NAMALWA (cell line): ENCODE measurements at regions not wholly inside any gene's neighbourhood (a gene's known extent, or its start where the extent isn't known, plus 50 kb on each side); places are given as distances from the start of the nearest gene placed in this dataset.
"Not testable (repeated sequence)": the region's sequence is repeated elsewhere in the genome, so short reads cannot be mapped to it uniquely, and the experiment has no call there.

ENCODE experiments used
- DNase-seq: peaks from one replicate; pipeline ENCODE4 v3.0.0-alpha.2; 2015; ENCODE audit warnings: low spot score

- DNase-seq = no peak
These were observed 216.5 kb upstream of the SEMA3C start for GRCh38 chr7:81135324-81135723.

GRCh38 chr7:81128011-81128410 is 209.2 kb upstream of the SEMA3C start:
- DNase-seq = no peak

GRCh38 chr7:81120803-81121202 is 202.0 kb upstream of the SEMA3C start:
- DNase-seq = no peak

GRCh38 chr7:81120111-81120510 is 201.3 kb upstream of the SEMA3C start:
- no peak for DNase-seq

GRCh38 chr7:81114633-81115032 is 195.8 kb upstream of the SEMA3C start:
- no peak for DNase-seq

- DNase-seq = no peak
These were observed 193.9 kb upstream of the SEMA3C start for GRCh38 chr7:81112731-81113130.

- no peak for DNase-seq
These were observed 193.1 kb upstream of the SEMA3C start for GRCh38 chr7:81111781-81112540.

- no peak for DNase-seq
These were observed 192.5 kb upstream of the SEMA3C start for GRCh38 chr7:81111358-81111757.

GRCh38 chr7:81110673-81111072 is 191.8 kb upstream of the SEMA3C start:
- no peak for DNase-seq

GRCh38 chr7:81098213-81098612 is 179.4 kb upstream of the SEMA3C start:
- no peak for DNase-seq

GRCh38 chr7:81094952-81095351 is 176.1 kb upstream of the SEMA3C start:
- DNase-seq = no peak

GRCh38 chr7:81081616-81082015 is 162.8 kb upstream of the SEMA3C start:
- no peak for DNase-seq

GRCh38 chr7:81080553-81080952 is 161.7 kb upstream of the SEMA3C start:
- DNase-seq = no peak

- DNase-seq = no peak
These were observed 160.9 kb upstream of the SEMA3C start for GRCh38 chr7:81079746-81080145.

GRCh38 chr7:81075150-81075549 is 156.3 kb upstream of the SEMA3C start:
- no peak for DNase-seq

- no peak for DNase-seq
These were observed 155.6 kb upstream of the SEMA3C start for GRCh38 chr7:81074406-81074805.

- no peak for DNase-seq
These were observed 155.0 kb upstream of the SEMA3C start for GRCh38 chr7:81073931-81074251.

- no peak for DNase-seq
These were observed 152.1 kb upstream of the SEMA3C start for GRCh38 chr7:81070956-81071355.

- no peak for DNase-seq
These were observed 147.9 kb upstream of the SEMA3C start for GRCh38 chr7:81066797-81067196.

GRCh38 chr7:81064426-81064825 is 145.6 kb upstream of the SEMA3C start:
- no peak for DNase-seq

GRCh38 chr7:81062755-81063154 is 143.9 kb upstream of the SEMA3C start:
- DNase-seq = no peak

GRCh38 chr7:81057469-81057868 is 138.6 kb upstream of the SEMA3C start:
- DNase-seq = not testable (repeated sequence)

- DNase-seq = no peak
These were observed 134.8 kb upstream of the SEMA3C start for GRCh38 chr7:81053623-81054022.

GRCh38 chr7:81051811-81052413 is 133.1 kb upstream of the SEMA3C start:
- no peak for DNase-seq
